ENCODE measurements at regions not wholly inside any gene's neighbourhood (a gene's known extent, or its start where the extent isn't known, plus 50 kb on each side); places are given as distances from the start of the nearest gene placed in this dataset.

GRCh38 chr13:88544836-88545235, 873.7 kb downstream of the SLITRK5 start:
- Histone ChIP-seq H3K27me3 (no peaks in the 10 kb centered on the region), H3K4me1 (no peaks in the 10 kb centered on the region), H3K36me3 (no peaks in the 10 kb centered on the region), H3K4me3 (no peak overlapping the region), H3K27ac (no peak overlapping the region), H3K9me3 (no peaks in the 10 kb centered on the region)
- intact Hi-C loops (cut with DNase I; ENCODE audit: low total_unique reads): loop anchor here (5.0 kb wide), 1 partner anchor 162 kb away; no protein-coding TSS in a partner anchor
- no peak for DNase-seq (ENCODE audit: low spot score in 2 of 2)
- TF ChIP-seq POLR2A (IDR thresholded peaks at IDR 0.05): no peak
- TF ChIP-seq CTCF (IDR thresholded peaks at IDR 0.05): no peak
- no peak for TF ChIP-seq POLR2AphosphoS5 (IDR thresholded peaks at IDR 0.05)

GRCh38 chr13:88552966-88553365, 881.8 kb downstream of the SLITRK5 start:
- H3K9me3 ChIP-seq: no peaks in the 10 kb centered on the region
- TF ChIP-seq POLR2AphosphoS5 (IDR thresholded peaks at IDR 0.05) (no peak), CTCF (IDR thresholded peaks at IDR 0.05) (no peak), POLR2A (IDR thresholded peaks at IDR 0.05) (no peak)
- no peaks in the 10 kb centered on the region for H3K4me1 ChIP-seq
- no peak for DNase-seq (ENCODE audit: low spot score in 2 of 2)
- no peaks in the 10 kb centered on the region for H3K27me3 ChIP-seq
- H3K4me3 ChIP-seq: no peak overlapping the region
- H3K36me3 ChIP-seq: no peaks in the 10 kb centered on the region
- no peak overlapping the region for H3K27ac ChIP-seq
- intact Hi-C loops (cut with DNase I; ENCODE audit: low total_unique reads): no loop called here

- TF ChIP-seq CTCF (IDR thresholded peaks at IDR 0.05) (no peak), POLR2AphosphoS5 (IDR thresholded peaks at IDR 0.05) (no peak), POLR2A (IDR thresholded peaks at IDR 0.05) (no peak)
- H3K36me3 ChIP-seq: no peaks in the 10 kb centered on the region
- no peaks in the 10 kb centered on the region for H3K27me3 ChIP-seq
- intact Hi-C loops (cut with DNase I; ENCODE audit: low total_unique reads): no loop called here
- DNase-seq (ENCODE audit: low spot score in 2 of 2): no peak
- no peak overlapping the region for H3K27ac ChIP-seq
- no peaks in the 10 kb centered on the region for H3K9me3 ChIP-seq
- no peaks in the 10 kb centered on the region for H3K4me1 ChIP-seq
- H3K4me3 ChIP-seq: no peak overlapping the region
Measured at GRCh38 chr13:88565566-88565965, 894.4 kb downstream of the SLITRK5 start.

GRCh38 chr13:88585861-88586260, 914.7 kb downstream of the SLITRK5 start:
- intact Hi-C loops (cut with DNase I; ENCODE audit: low total_unique reads): no loop called here
- no peak for TF ChIP-seq POLR2A (IDR thresholded peaks at IDR 0.05)
- TF ChIP-seq POLR2AphosphoS5 (IDR thresholded peaks at IDR 0.05): no peak
- no peak for TF ChIP-seq CTCF (IDR thresholded peaks at IDR 0.05)
- Histone ChIP-seq H3K36me3 (no peaks in the 10 kb centered on the region), H3K4me1 (no peaks in the 10 kb centered on the region), H3K27ac (no peak overlapping the region), H3K4me3 (no peak overlapping the region), H3K27me3 (no peaks in the 10 kb centered on the region), H3K9me3 (no peaks in the 10 kb centered on the region)
- no peak for DNase-seq (ENCODE audit: low spot score in 2 of 2)

GRCh38 chr13:88586263-88586662, 915.1 kb downstream of the SLITRK5 start:
- Histone ChIP-seq H3K4me3 (no peak overlapping the region), H3K27me3 (no peaks in the 10 kb centered on the region), H3K9me3 (no peaks in the 10 kb centered on the region), H3K4me1 (no peaks in the 10 kb centered on the region), H3K36me3 (no peaks in the 10 kb centered on the region), H3K27ac (no peak overlapping the region)
- TF ChIP-seq POLR2A (IDR thresholded peaks at IDR 0.05) (no peak), POLR2AphosphoS5 (IDR thresholded peaks at IDR 0.05) (no peak), CTCF (IDR thresholded peaks at IDR 0.05) (no peak)
- intact Hi-C loops (cut with DNase I; ENCODE audit: low total_unique reads): no loop called here
- DNase-seq (ENCODE audit: low spot score in 2 of 2): no peak
